GM21529 (cell line): ENCODE measurements at regions not wholly inside any gene's neighbourhood (a gene's known extent, or its start where the extent isn't known, plus 50 kb on each side); places are given as distances from the start of the nearest gene placed in this dataset.

ENCODE experiments used
- ATAC-seq: cut with Tn5 transposase; IDR thresholded peaks from one replicate; pipeline ENCODE4 v1.9.1; 2021; ENCODE audit not compliant: unreplicated experiment

- no peak for ATAC-seq
Observed at GRCh38 chr5:165134155-165134554, 1628.7 kb downstream of the MAT2B start.

- no peak for ATAC-seq
Observed at GRCh38 chr5:165135565-165135964, 1630.1 kb downstream of the MAT2B start.

- no peak for ATAC-seq
Observed at GRCh38 chr5:165137701-165138100, 1632.3 kb downstream of the MAT2B start.

- no peak for ATAC-seq
Observed at GRCh38 chr5:165138236-165138635, 1632.8 kb downstream of the MAT2B start.

- ATAC-seq = no peak
Observed at GRCh38 chr5:165139262-165139661, 1633.8 kb downstream of the MAT2B start.

- no peak for ATAC-seq
Observed at GRCh38 chr5:165139721-165140120, 1634.3 kb downstream of the MAT2B start.

GRCh38 chr5:165143741-165144140, 1638.3 kb downstream of the MAT2B start:
- ATAC-seq = no peak

GRCh38 chr5:165149431-165149830, 1644.0 kb downstream of the MAT2B start:
- no peak for ATAC-seq

- ATAC-seq = no peak
Observed at GRCh38 chr5:165152058-165152457, 1646.6 kb downstream of the MAT2B start.

GRCh38 chr5:165157219-165157618, 1651.8 kb downstream of the MAT2B start:
- no peak for ATAC-seq

GRCh38 chr5:165161204-165161603, 1655.8 kb downstream of the MAT2B start:
- ATAC-seq = no peak

GRCh38 chr5:165163861-165164260, 1658.4 kb downstream of the MAT2B start:
- no peak for ATAC-seq

- no peak for ATAC-seq
Observed at GRCh38 chr5:165173651-165174050, 1668.2 kb downstream of the MAT2B start.

GRCh38 chr5:165175041-165175440, 1669.6 kb downstream of the MAT2B start:
- no peak for ATAC-seq

- ATAC-seq = no peak
Observed at GRCh38 chr5:165184183-165184582, 1678.8 kb downstream of the MAT2B start.

GRCh38 chr5:165185716-165186115, 1680.3 kb downstream of the MAT2B start:
- no peak for ATAC-seq

- ATAC-seq = no peak
Observed at GRCh38 chr5:165187815-165188214, 1682.4 kb downstream of the MAT2B start.

- ATAC-seq = no peak
Observed at GRCh38 chr5:165188556-165189175, 1683.2 kb downstream of the MAT2B start.

GRCh38 chr5:165196961-165197360, 1691.5 kb downstream of the MAT2B start:
- ATAC-seq = no peak

GRCh38 chr5:165201369-165201768, 1696.0 kb downstream of the MAT2B start:
- no peak for ATAC-seq

GRCh38 chr5:165201771-165202518, 1696.5 kb downstream of the MAT2B start:
- no peak for ATAC-seq

- no peak for ATAC-seq
Observed at GRCh38 chr5:165202519-165202910, 1697.1 kb downstream of the MAT2B start.
